K562 (cell line): ENCODE measurements at regions not wholly inside any gene's neighbourhood (a gene's known extent, or its start where the extent isn't known, plus 50 kb on each side); places are given as distances from the start of the nearest gene placed in this dataset.

Experiments used
- ARNT ChIP-seq, 2 experiments: fragments of 450-650 bp; IDR thresholded peaks; 2 replicates each; pipeline ENCODE4 v1.6.1; 2016; ENCODE audit warnings: mild to moderate bottlenecking in 1 of 2
- FIP1L1 ChIP-seq: fragments of 200-400 bp; formaldehyde crosslinking; IDR thresholded peaks from 2 replicates; pipeline ENCODE4 v1.6.1; 2018; ENCODE audit warnings: mild to moderate bottlenecking, low read depth, low read length; ENCODE audit not compliant: poor library complexity, severe bottlenecking
- HOXB6 ChIP-seq: fragments of 250-450 bp; sonication (Bioruptor Pico); IDR thresholded peaks from 2 replicates; pipeline ENCODE4 v1.5.1; 2022; ENCODE audit warnings: mild to moderate bottlenecking, borderline replicate concordance
- MCM3 ChIP-seq: fragments of 450-650 bp; IDR thresholded peaks from 2 replicates; pipeline ENCODE4 v1.6.1; 2016
- PCBP2 ChIP-seq: fragments of 200-400 bp; formaldehyde crosslinking; IDR thresholded peaks from 2 replicates; pipeline ENCODE4 v1.6.1; 2018; ENCODE audit warnings: low read length, low read depth, mild to moderate bottlenecking, moderate library complexity; ENCODE audit not compliant: poor library complexity, severe bottlenecking
- POLR2H ChIP-seq: IDR thresholded peaks from 2 replicates; pipeline ENCODE4 v1.6.1; 2016; ENCODE audit warnings: missing genetic modification characterization, low read depth, mild to moderate bottlenecking, control low read depth, missing compliant biosample characterization, moderate library complexity
- STAT5A ChIP-seq: IDR thresholded peaks from 2 replicates; pipeline ENCODE4 v1.6.1; 2012; ENCODE audit warnings: low read length, inconsistent platforms, borderline replicate concordance
- ZNF217 ChIP-seq: sonication (generic); formaldehyde crosslinking; IDR thresholded peaks from 2 replicates; pipeline ENCODE4 v1.8.0; 2022; ENCODE audit warnings: mild to moderate bottlenecking, missing genetic modification reagents
- ZNF232 ChIP-seq: sonication (generic); formaldehyde crosslinking; IDR thresholded peaks from 2 replicates; pipeline ENCODE4 v1.8.0; 2022; ENCODE audit warnings: mild to moderate bottlenecking, missing genetic modification reagents
- TF ChIP-seq, protein P1 (sequence below): sonication (generic); formaldehyde crosslinking; IDR thresholded peaks from 2 replicates; pipeline ENCODE4 v1.8.0; 2022; ENCODE audit warnings: missing genetic modification reagents, mild to moderate bottlenecking, moderate library complexity, borderline replicate concordance
- TF ChIP-seq, protein P2 (sequence below): fragments of 150-350 bp; IDR thresholded peaks from 2 replicates; pipeline ENCODE4 v1.6.1; 2014; ENCODE audit warnings: low read depth, mild to moderate bottlenecking, low read length, borderline replicate concordance
- TF ChIP-seq, protein P3 (sequence below): sonication (generic); formaldehyde crosslinking; IDR thresholded peaks from 2 replicates; pipeline ENCODE4 v1.8.1; 2023; ENCODE audit warnings: mild to moderate bottlenecking, missing genetic modification reagents
- TF ChIP-seq, protein P4 (sequence below): fragments of 450-650 bp; formaldehyde crosslinking; IDR thresholded peaks from 2 replicates; pipeline ENCODE4 v1.4.0; 2022; ENCODE audit warnings: missing genetic modification characterization
- TF ChIP-seq, protein P5 (sequence below): sonication (generic); formaldehyde crosslinking; IDR thresholded peaks from 2 replicates; pipeline ENCODE4 v1.8.0; 2023; ENCODE audit warnings: mild to moderate bottlenecking, missing genetic modification reagents
- TF ChIP-seq, protein P6 (sequence below): fragments of 450-650 bp; conservative IDR thresholded peaks from 2 replicates; pipeline ENCODE4 v1.6.1; 2016; ENCODE audit warnings: missing genetic modification characterization, low read depth, mild to moderate bottlenecking, control low read depth, missing compliant biosample characterization

DNA sequence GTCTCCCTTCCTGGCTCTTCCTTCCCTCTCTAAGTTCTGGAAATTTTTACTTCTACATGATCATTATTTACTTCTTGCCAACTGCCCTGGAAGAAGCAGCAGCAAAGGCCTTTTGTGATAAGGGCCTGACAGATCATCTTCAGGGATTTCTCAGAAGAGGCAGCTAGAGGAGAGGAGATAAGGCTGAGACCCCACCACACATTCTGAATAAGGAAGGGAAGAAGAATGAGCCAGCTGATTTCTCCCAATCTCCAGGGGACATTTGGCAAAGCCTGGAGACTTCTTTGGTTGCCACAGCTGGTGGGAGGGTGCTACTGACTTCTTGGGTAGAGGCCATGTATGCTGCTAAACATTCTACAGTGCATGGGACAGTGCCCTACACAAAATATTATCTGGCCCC is 122.4 kb upstream of the OR9Q1 start (continued):
- TF ChIP-seq ZNF232 (CRISPR knock-in tag) (no peak), PCBP2 (no peak), ARNT (IDR thresholded peaks at IDR 0.05) (no peak), ZNF217 (CRISPR knock-in tag) (no peak), STAT5A (peak; percentile 95), MCM3 (no peak), FIP1L1 (no peak), HOXB6 (CRISPR knock-in tag) (no peak), POLR2H (tag) (no peak)
- TF ChIP-seq, protein P1, sequence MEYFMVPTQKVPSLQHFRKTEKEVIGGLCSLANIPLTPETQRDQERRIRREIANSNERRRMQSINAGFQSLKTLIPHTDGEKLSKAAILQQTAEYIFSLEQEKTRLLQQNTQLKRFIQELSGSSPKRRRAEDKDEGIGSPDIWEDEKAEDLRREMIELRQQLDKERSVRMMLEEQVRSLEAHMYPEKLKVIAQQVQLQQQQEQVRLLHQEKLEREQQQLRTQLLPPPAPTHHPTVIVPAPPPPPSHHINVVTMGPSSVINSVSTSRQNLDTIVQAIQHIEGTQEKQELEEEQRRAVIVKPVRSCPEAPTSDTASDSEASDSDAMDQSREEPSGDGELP (CRISPR knock-in tag), result peak; percentile 83
- TF ChIP-seq, protein P2, sequence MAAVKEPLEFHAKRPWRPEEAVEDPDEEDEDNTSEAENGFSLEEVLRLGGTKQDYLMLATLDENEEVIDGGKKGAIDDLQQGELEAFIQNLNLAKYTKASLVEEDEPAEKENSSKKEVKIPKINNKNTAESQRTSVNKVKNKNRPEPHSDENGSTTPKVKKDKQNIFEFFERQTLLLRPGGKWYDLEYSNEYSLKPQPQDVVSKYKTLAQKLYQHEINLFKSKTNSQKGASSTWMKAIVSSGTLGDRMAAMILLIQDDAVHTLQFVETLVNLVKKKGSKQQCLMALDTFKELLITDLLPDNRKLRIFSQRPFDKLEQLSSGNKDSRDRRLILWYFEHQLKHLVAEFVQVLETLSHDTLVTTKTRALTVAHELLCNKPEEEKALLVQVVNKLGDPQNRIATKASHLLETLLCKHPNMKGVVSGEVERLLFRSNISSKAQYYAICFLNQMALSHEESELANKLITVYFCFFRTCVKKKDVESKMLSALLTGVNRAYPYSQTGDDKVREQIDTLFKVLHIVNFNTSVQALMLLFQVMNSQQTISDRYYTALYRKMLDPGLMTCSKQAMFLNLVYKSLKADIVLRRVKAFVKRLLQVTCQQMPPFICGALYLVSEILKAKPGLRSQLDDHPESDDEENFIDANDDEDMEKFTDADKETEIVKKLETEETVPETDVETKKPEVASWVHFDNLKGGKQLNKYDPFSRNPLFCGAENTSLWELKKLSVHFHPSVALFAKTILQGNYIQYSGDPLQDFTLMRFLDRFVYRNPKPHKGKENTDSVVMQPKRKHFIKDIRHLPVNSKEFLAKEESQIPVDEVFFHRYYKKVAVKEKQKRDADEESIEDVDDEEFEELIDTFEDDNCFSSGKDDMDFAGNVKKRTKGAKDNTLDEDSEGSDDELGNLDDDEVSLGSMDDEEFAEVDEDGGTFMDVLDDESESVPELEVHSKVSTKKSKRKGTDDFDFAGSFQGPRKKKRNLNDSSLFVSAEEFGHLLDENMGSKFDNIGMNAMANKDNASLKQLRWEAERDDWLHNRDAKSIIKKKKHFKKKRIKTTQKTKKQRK, result no peak
- TF ChIP-seq, protein P3, sequence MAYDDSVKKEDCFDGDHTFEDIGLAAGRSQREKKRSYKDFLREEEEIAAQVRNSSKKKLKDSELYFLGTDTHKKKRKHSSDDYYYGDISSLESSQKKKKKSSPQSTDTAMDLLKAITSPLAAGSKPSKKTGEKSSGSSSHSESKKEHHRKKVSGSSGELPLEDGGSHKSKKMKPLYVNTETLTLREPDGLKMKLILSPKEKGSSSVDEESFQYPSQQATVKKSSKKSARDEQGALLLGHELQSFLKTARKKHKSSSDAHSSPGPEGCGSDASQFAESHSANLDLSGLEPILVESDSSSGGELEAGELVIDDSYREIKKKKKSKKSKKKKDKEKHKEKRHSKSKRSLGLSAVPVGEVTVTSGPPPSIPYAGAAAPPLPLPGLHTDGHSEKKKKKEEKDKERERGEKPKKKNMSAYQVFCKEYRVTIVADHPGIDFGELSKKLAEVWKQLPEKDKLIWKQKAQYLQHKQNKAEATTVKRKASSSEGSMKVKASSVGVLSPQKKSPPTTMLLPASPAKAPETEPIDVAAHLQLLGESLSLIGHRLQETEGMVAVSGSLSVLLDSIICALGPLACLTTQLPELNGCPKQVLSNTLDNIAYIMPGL (CRISPR knock-in tag), result no peak
- TF ChIP-seq, protein P4, sequence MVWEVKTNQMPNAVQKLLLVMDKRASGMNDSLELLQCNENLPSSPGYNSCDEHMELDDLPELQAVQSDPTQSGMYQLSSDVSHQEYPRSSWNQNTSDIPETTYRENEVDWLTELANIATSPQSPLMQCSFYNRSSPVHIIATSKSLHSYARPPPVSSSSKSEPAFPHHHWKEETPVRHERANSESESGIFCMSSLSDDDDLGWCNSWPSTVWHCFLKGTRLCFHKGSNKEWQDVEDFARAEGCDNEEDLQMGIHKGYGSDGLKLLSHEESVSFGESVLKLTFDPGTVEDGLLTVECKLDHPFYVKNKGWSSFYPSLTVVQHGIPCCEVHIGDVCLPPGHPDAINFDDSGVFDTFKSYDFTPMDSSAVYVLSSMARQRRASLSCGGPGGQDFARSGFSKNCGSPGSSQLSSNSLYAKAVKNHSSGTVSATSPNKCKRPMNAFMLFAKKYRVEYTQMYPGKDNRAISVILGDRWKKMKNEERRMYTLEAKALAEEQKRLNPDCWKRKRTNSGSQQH (CRISPR knock-in tag), result no peak
- TF ChIP-seq, protein P5, sequence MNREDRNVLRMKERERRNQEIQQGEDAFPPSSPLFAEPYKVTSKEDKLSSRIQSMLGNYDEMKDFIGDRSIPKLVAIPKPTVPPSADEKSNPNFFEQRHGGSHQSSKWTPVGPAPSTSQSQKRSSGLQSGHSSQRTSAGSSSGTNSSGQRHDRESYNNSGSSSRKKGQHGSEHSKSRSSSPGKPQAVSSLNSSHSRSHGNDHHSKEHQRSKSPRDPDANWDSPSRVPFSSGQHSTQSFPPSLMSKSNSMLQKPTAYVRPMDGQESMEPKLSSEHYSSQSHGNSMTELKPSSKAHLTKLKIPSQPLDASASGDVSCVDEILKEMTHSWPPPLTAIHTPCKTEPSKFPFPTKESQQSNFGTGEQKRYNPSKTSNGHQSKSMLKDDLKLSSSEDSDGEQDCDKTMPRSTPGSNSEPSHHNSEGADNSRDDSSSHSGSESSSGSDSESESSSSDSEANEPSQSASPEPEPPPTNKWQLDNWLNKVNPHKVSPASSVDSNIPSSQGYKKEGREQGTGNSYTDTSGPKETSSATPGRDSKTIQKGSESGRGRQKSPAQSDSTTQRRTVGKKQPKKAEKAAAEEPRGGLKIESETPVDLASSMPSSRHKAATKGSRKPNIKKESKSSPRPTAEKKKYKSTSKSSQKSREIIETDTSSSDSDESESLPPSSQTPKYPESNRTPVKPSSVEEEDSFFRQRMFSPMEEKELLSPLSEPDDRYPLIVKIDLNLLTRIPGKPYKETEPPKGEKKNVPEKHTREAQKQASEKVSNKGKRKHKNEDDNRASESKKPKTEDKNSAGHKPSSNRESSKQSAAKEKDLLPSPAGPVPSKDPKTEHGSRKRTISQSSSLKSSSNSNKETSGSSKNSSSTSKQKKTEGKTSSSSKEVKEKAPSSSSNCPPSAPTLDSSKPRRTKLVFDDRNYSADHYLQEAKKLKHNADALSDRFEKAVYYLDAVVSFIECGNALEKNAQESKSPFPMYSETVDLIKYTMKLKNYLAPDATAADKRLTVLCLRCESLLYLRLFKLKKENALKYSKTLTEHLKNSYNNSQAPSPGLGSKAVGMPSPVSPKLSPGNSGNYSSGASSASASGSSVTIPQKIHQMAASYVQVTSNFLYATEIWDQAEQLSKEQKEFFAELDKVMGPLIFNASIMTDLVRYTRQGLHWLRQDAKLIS, result no peak
- TF ChIP-seq, protein P6, sequence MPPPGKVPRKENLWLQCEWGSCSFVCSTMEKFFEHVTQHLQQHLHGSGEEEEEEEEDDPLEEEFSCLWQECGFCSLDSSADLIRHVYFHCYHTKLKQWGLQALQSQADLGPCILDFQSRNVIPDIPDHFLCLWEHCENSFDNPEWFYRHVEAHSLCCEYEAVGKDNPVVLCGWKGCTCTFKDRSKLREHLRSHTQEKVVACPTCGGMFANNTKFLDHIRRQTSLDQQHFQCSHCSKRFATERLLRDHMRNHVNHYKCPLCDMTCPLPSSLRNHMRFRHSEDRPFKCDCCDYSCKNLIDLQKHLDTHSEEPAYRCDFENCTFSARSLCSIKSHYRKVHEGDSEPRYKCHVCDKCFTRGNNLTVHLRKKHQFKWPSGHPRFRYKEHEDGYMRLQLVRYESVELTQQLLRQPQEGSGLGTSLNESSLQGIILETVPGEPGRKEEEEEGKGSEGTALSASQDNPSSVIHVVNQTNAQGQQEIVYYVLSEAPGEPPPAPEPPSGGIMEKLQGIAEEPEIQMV (tag), result no peak
